Esophagus squamous epithelium (tissue), 4 donors: ENCODE measurements at regions not wholly inside any gene's neighbourhood (a gene's known extent, or its start where the extent isn't known, plus 50 kb on each side); places are given as distances from the start of the nearest gene placed in this dataset.

Experiments
- CTCF ChIP-seq, 6 experiments: fragments of 450-650 bp in 4 of 6; fragments of 200-600 bp in 2 of 6; sonication (generic) in 2 of 6; IDR thresholded peaks; one replicate each; pipeline ENCODE4 v1.5.1; 2016 to 2019; ENCODE audit warnings: antibody characterized with exemption in 6 of 6, mild to moderate bottlenecking in 4 of 6, moderate library complexity in 4 of 6
- POLR2A ChIP-seq, 4 donors: fragments of 450-650 bp; IDR thresholded peaks; one replicate each; pipeline ENCODE4 v1.6.1; 2017; ENCODE audit warnings: antibody characterized with exemption in 4 of 4, mild to moderate bottlenecking in 4 of 4, moderate library complexity in 3 of 4

DNA sequence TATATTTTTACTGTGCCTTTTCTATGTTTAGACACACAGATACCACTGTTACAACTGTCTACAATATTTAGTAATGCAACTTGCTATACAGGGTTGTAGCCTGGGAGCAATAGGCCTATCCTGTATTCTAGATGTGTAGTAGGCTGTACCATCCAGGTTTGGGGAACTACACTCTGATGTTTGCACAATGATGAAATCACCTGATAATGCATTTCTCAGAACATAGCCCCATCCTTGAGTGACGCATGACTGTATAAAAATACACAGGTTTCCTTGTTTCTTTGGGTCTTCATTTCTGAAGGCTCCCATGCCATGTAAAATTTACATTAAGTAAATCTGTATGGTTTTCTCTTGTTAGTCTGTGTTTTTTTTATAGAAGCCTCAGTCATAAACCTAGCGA, 270.9 kb upstream of the SKOR2 start:
- TF ChIP-seq CTCF (IDR thresholded peaks at IDR 0.05), result no peak
- no peak for TF ChIP-seq POLR2A (IDR thresholded peaks at IDR 0.05)
